ENCODE measurements at regions not wholly inside any gene's neighbourhood (a gene's known extent, or its start where the extent isn't known, plus 50 kb on each side); places are given as distances from the start of the nearest gene placed in this dataset.

DNA sequence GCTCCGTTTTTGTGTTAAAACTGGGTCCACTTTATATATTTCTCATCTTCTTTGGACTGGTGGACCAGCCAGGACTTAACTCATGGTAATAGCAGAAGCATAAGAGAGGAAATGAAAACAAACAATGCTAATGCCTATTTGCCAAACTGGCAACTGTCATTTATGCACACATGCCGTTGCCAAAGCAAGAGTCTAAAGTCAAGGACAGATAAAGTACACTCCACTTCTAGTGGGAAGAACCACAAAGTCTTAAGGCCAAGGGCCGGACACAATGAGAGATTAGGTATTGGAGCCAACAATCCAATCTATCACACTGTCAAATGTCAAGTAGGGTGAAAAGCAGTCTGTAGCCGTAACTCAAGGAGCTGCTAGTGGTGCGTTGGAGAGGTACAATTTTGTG is 157.7 kb downstream of the LYPLAL1 start:
- no peak overlapping the region for H3K4me3 Mint-ChIP-seq
- DNase-seq = no peak
- ChIA-PET POLR2A (no interaction called here), CTCF (no interaction called here)
- TF ChIP-seq, protein P1, sequence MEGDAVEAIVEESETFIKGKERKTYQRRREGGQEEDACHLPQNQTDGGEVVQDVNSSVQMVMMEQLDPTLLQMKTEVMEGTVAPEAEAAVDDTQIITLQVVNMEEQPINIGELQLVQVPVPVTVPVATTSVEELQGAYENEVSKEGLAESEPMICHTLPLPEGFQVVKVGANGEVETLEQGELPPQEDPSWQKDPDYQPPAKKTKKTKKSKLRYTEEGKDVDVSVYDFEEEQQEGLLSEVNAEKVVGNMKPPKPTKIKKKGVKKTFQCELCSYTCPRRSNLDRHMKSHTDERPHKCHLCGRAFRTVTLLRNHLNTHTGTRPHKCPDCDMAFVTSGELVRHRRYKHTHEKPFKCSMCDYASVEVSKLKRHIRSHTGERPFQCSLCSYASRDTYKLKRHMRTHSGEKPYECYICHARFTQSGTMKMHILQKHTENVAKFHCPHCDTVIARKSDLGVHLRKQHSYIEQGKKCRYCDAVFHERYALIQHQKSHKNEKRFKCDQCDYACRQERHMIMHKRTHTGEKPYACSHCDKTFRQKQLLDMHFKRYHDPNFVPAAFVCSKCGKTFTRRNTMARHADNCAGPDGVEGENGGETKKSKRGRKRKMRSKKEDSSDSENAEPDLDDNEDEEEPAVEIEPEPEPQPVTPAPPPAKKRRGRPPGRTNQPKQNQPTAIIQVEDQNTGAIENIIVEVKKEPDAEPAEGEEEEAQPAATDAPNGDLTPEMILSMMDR (IDR thresholded peaks at IDR 0.05) = no peak
- H3K27ac Mint-ChIP-seq = no peak overlapping the region
- intact Hi-C loops (cut with micrococcal nuclease) = no loop called here
- H3K27me3 Mint-ChIP-seq = no peaks in the 10 kb centered on the region
- ATAC-seq = no peak
- H3K36me3 Mint-ChIP-seq (ENCODE audit: low read depth) = peaks cover 4% of the 10 kb centered on the region
- H3K4me1 Mint-ChIP-seq (ENCODE audit: low read depth) = no peaks in the 10 kb centered on the region
- peaks cover 14% of the 10 kb centered on the region for H3K9me3 Mint-ChIP-seq

DNA sequence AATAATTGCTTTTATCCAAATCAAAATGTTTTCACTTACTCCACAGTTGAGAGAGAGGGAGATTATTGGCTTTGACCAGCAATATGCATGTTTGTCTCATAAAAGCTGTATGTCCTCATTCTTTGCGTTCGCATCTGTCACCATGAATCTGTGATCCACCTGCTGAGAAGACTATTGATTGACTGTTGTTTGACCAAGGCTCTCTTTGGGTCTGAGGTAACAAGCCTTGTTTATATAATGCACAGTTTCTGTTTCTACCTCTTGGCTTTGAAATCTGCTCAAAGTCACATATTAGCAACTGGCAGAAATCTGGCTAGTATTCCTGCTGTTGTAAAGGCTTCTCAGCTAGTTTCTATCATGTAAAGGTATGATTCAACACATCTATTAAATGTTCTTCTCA is 157.0 kb downstream of the LYPLAL1 start:
- no peak overlapping the region for H3K27ac Mint-ChIP-seq
- POLR2A ChIA-PET = no interaction called here
- CTCF ChIA-PET = interaction anchor here (0.9 kb wide), 1 partner anchor 9 kb away, joined by 3 read pairs; no protein-coding TSS in a partner anchor
- no peaks in the 10 kb centered on the region for H3K4me1 Mint-ChIP-seq (ENCODE audit: low read depth)
- no peaks in the 10 kb centered on the region for H3K27me3 Mint-ChIP-seq
- TF ChIP-seq, protein P1 (IDR thresholded peaks at IDR 0.05) = no peak
- ATAC-seq = no peak
- no peak overlapping the region for H3K4me3 Mint-ChIP-seq
- H3K9me3 Mint-ChIP-seq = peaks cover 14% of the 10 kb centered on the region
- DNase-seq = no peak
- H3K36me3 Mint-ChIP-seq (ENCODE audit: low read depth) = peaks cover 4% of the 10 kb centered on the region
- intact Hi-C loops (cut with micrococcal nuclease) = no loop called here

DNA sequence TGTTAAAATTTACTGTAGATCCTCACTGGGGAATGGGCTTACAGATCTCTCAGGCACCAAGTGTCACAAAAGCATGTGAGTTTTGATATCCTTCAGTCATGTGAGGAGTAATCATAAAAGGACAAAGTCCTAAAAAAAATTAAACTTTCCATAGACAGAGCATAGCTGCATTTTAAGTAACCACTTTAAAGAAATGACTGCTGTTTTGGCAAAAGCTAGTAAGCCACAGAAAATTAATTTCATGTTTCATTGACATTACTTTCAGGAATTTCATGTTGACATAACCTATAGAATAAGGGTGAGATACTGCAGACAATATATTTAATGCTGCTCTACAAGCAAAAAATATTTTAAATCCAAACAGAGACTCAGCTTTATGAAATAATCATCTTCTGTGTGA is 156.3 kb downstream of the LYPLAL1 start:
- no peaks in the 10 kb centered on the region for H3K27me3 Mint-ChIP-seq
- CTCF ChIA-PET = interaction anchor here (0.9 kb wide), 1 partner anchor 9 kb away, joined by 3 read pairs; no protein-coding TSS in a partner anchor

DNA sequence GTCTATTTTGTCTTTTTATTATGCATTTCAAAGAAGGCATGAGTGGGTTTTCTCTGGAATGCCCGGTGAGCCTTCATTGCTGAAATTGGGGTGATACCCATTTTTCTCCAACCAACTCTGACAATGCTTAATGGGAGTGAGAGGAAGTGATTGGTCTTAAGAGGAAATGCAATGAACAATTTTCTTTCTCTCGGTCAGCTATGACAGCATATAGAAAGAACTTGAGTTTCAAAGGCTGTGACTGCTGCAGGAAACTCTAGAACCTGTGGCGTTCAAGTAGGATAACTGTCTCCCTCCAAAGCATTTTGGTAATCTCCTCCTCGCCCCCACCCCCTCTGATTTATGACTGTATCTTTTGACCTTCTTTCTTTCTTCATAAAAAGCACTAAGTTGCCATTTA is 155.9 kb downstream of the LYPLAL1 start:
- intact Hi-C loops (cut with micrococcal nuclease) = no loop called here
- peaks cover 14% of the 10 kb centered on the region for H3K9me3 Mint-ChIP-seq
- CTCF ChIA-PET = no interaction called here
- TF ChIP-seq, protein P1 (IDR thresholded peaks at IDR 0.05) = no peak
- H3K4me3 Mint-ChIP-seq = no peak overlapping the region
- no peak for DNase-seq
- no peak overlapping the region for H3K27ac Mint-ChIP-seq
- ATAC-seq = no peak
- POLR2A ChIA-PET = interaction anchor here (0.6 kb wide), 1 partner anchor 345 kb away, joined by 3 read pairs; no protein-coding TSS in a partner anchor
- peaks cover 4% of the 10 kb centered on the region for H3K36me3 Mint-ChIP-seq (ENCODE audit: low read depth)
- H3K27me3 Mint-ChIP-seq = no peaks in the 10 kb centered on the region
- H3K4me1 Mint-ChIP-seq (ENCODE audit: low read depth) = peaks cover 9% of the 10 kb centered on the region

More for the DNA sequence above, 156.3 kb downstream of the LYPLAL1 start:
- TF ChIP-seq, protein P1 (IDR thresholded peaks at IDR 0.05) = no peak
- H3K4me1 Mint-ChIP-seq (ENCODE audit: low read depth) = peaks cover 7% of the 10 kb centered on the region
- peaks cover 14% of the 10 kb centered on the region for H3K9me3 Mint-ChIP-seq
- H3K27ac Mint-ChIP-seq = no peak overlapping the region
- ATAC-seq (no peak), DNase-seq (no peak)
- POLR2A ChIA-PET = no interaction called here
- H3K36me3 Mint-ChIP-seq (ENCODE audit: low read depth) = peaks cover 4% of the 10 kb centered on the region
- no peak overlapping the region for H3K4me3 Mint-ChIP-seq
- intact Hi-C loops (cut with micrococcal nuclease) = no loop called here

DNA sequence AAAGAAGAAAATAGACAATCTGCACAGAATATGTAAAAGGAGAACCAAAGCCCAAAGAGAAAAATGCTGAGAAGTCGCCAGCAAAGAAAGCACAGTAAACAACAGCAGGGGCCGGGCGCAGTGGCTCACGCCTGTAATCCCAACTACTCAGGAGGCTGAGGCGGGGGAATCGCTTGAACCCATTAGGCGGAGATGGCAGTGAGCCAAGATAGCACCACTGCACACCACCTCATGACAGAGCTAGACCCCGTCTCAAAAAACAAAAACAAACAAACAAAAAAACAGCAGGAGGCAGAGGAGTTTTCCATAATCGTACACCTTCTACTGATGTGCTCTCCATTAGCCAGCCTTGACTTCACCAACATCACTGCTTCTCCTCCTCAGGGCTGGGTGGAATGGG is 153.2 kb downstream of the LYPLAL1 start:
- Mint-ChIP-seq H3K4me3 (no peak overlapping the region), H3K9me3 (peaks cover 14% of the 10 kb centered on the region), H3K4me1 (ENCODE audit: low read depth) (peaks cover 9% of the 10 kb centered on the region), H3K36me3 (ENCODE audit: low read depth) (peaks cover 4% of the 10 kb centered on the region), H3K27me3 (no peaks in the 10 kb centered on the region), H3K27ac (no peak overlapping the region)
- ChIA-PET POLR2A (no interaction called here), CTCF (no interaction called here)
- TF ChIP-seq, protein P1 (IDR thresholded peaks at IDR 0.05) = no peak
- no peak for ATAC-seq
- intact Hi-C loops (cut with micrococcal nuclease) = no loop called here
- DNase-seq = no peak

Data from activated CD8-positive, alpha-beta T cell treated with anti-CD3 and anti-CD28 coated beads for 36 hours (primary cell).